Lower leg skin (tissue), 3 donors: ENCODE measurements at regions not wholly inside any gene's neighbourhood (a gene's known extent, or its start where the extent isn't known, plus 50 kb on each side); places are given as distances from the start of the nearest gene placed in this dataset.

Source experiments
- POLR2A ChIP-seq, 2 donors: fragments of 450-650 bp; IDR thresholded peaks; one replicate each; pipeline ENCODE4 v1.6.1; 2016 to 2017; ENCODE audit warnings: antibody characterized with exemption in 2 of 2, mild to moderate bottlenecking in 1 of 2, moderate library complexity in 1 of 2
- TF ChIP-seq, protein P1 (sequence below), 3 donors: fragments of 450-650 bp; IDR thresholded peaks; one replicate each; pipeline ENCODE4 v1.5.1; 2016; ENCODE audit warnings: antibody characterized with exemption in 3 of 3, mild to moderate bottlenecking in 3 of 3, moderate library complexity in 2 of 3

DNA sequence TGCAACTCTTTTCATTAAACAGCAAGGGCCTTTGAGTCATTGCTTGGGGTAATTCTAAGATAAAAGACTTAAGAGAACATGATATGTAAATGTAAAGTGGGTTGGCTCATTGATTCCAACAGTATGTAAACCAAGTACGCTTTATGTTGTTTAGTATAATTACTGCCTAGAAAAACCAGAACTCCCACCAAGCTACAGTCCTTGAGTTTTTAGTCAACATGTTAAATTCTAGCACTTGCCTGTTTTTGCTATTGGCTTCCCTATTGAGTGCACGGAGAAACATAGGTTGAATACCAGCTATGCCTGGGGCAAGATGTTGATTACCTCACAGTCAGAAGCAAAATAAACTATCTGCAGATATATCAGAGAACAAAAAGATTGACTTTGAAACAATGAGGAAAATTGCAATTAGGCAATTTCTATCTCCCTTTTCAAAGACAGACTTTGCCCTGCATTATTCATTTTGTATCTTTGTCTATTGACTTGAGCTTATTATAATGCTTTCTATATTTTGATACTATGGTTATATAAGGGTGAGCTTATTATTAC, 179.3 kb downstream of the ZPLD1 start:
- TF ChIP-seq, protein P1, sequence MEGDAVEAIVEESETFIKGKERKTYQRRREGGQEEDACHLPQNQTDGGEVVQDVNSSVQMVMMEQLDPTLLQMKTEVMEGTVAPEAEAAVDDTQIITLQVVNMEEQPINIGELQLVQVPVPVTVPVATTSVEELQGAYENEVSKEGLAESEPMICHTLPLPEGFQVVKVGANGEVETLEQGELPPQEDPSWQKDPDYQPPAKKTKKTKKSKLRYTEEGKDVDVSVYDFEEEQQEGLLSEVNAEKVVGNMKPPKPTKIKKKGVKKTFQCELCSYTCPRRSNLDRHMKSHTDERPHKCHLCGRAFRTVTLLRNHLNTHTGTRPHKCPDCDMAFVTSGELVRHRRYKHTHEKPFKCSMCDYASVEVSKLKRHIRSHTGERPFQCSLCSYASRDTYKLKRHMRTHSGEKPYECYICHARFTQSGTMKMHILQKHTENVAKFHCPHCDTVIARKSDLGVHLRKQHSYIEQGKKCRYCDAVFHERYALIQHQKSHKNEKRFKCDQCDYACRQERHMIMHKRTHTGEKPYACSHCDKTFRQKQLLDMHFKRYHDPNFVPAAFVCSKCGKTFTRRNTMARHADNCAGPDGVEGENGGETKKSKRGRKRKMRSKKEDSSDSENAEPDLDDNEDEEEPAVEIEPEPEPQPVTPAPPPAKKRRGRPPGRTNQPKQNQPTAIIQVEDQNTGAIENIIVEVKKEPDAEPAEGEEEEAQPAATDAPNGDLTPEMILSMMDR (IDR thresholded peaks at IDR 0.05) = no peak
- no peak for TF ChIP-seq POLR2A (IDR thresholded peaks at IDR 0.05)
